Left lobe of liver (tissue), 2 donors: ENCODE measurements at regions not wholly inside any gene's neighbourhood (a gene's known extent, or its start where the extent isn't known, plus 50 kb on each side); places are given as distances from the start of the nearest gene placed in this dataset.
"Not testable (repeated sequence)": the region's sequence is repeated elsewhere in the genome, so short reads cannot be mapped to it uniquely, and the experiment has no call there.

ENCODE experiments used
- ATAC-seq: fragments of 200-7000 bp; cut with Tn5 transposase; one replicate; pipeline ENCODE4 v1.9.1; 2020; ENCODE audit warnings: mild to moderate bottlenecking, moderate library complexity
- DNase-seq: peaks from one replicate; pipeline ENCODE4 v3.0.0-alpha.2; 2020; ENCODE audit warnings: low spot score
- donor health status: DM: no; HTN: no; CAD: no; lungs with moderate emphysema.
- donor health status: DM: no; HTN: yes; CAD: no.

- ATAC-seq (peak; percentile 84), DNase-seq (no peak)
These were observed 70.4 kb upstream of the CTSV start for GRCh38 chr9:97109194-97109811.

- not testable (repeated sequence) for DNase-seq, ATAC-seq
These were observed 66.3 kb upstream of the CTSV start for GRCh38 chr9:97105220-97105619.

GRCh38 chr9:97103613-97104383, 64.9 kb upstream of the CTSV start:
- not testable (repeated sequence) for DNase-seq

GRCh38 chr9:97099540-97099939, 60.6 kb upstream of the CTSV start:
- not testable (repeated sequence) for ATAC-seq, DNase-seq

More at GRCh38 chr9:97103613-97104383, 64.9 kb upstream of the CTSV start:
- ATAC-seq: peak; percentile 69

GRCh38 chr9:97096793-97097192, 57.9 kb upstream of the CTSV start:
- ATAC-seq: no peak
- DNase-seq: no peak

- not testable (repeated sequence) for DNase-seq, ATAC-seq
These were observed 50.4 kb upstream of the CTSV start for GRCh38 chr9:97089361-97089760.
